ENCODE measurements at regions not wholly inside any gene's neighbourhood (a gene's known extent, or its start where the extent isn't known, plus 50 kb on each side); places are given as distances from the start of the nearest gene placed in this dataset.
"Not testable (repeated sequence)": the region's sequence is repeated elsewhere in the genome, so short reads cannot be mapped to it uniquely, and the experiment has no call there.

DNA sequence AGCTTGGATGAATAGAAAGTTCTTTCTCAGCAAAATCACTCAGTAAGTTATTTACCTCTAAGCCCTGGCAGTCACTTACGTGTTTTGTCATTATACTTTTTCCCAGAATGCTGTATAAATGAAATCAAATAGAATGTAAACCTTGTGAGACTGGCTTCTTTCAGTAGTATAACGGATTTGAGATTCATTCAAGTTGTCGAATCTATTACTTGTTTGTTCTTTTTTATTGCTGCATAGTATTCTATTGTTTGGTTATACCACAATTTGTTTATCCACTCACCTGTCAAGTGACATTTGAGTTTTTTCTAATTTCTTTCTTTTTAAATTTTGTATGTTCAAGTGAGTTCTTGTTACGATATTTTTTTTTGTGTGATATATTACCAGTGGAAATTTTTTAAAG lies 381.6 kb downstream of the EDEM1 start:
- no peak overlapping the region for H3K4me3 ChIP-seq (ENCODE audit: low read depth, low read length)
- no peak for DNase-seq (ENCODE audit: low read depth)

- no peak for DNase-seq (ENCODE audit: low read depth)
- no peak overlapping the region for H3K4me3 ChIP-seq (ENCODE audit: low read depth, low read length)
These were observed 384.7 kb downstream of the EDEM1 start for GRCh38 chr3:5572168-5572567.

- H3K4me3 ChIP-seq (ENCODE audit: low read depth, low read length), result no peak overlapping the region
- no peak for DNase-seq (ENCODE audit: low read depth)
These were observed 388.9 kb downstream of the EDEM1 start for GRCh38 chr3:5576277-5577011.

- no peak for DNase-seq (ENCODE audit: low read depth)
- H3K4me3 ChIP-seq (ENCODE audit: low read depth, low read length), result no peak overlapping the region
These were observed 391.7 kb downstream of the EDEM1 start for GRCh38 chr3:5579139-5579602.

- DNase-seq (ENCODE audit: low read depth), result no peak
- H3K4me3 ChIP-seq (ENCODE audit: low read depth, low read length), result no peak overlapping the region
These were observed 392.4 kb downstream of the EDEM1 start for GRCh38 chr3:5579946-5580345.

- DNase-seq (ENCODE audit: low read depth), result no peak
- no peak overlapping the region for H3K4me3 ChIP-seq (ENCODE audit: low read depth, low read length)
These were observed 393.3 kb downstream of the EDEM1 start for GRCh38 chr3:5580826-5581225.

GRCh38 chr3:5581743-5582142 lies 394.2 kb downstream of the EDEM1 start:
- no peak overlapping the region for H3K4me3 ChIP-seq (ENCODE audit: low read depth, low read length)
- DNase-seq (ENCODE audit: low read depth), result no peak

DNA sequence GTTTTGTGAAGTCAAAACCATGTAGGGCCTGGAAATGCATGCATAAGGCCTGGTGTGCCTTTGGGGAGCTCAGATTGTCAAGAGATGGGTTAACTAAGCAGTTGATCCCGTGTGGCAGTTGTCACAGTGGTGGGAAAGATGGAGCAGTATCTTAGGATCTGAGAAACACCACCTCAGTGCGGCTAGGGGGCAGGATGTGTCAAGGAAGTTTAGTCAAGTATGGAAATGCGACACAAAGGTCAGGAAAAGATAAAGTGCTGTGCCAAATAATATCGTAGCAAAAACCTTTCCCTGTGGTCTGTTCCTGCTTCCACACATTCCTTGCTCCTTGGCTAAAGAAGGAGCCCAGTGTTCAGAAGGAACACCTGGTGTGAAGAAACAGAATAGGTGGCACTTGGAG lies 396.4 kb downstream of the EDEM1 start:
- no peak for DNase-seq (ENCODE audit: low read depth)
- no peak overlapping the region for H3K4me3 ChIP-seq (ENCODE audit: low read depth, low read length)

GRCh38 chr3:5585085-5585484 lies 397.6 kb downstream of the EDEM1 start:
- H3K4me3 ChIP-seq (ENCODE audit: low read depth, low read length), result no peak overlapping the region
- no peak for DNase-seq (ENCODE audit: low read depth)

- no peak for DNase-seq (ENCODE audit: low read depth)
- H3K4me3 ChIP-seq (ENCODE audit: low read depth, low read length), result no peak overlapping the region
These were observed 419.5 kb downstream of the EDEM1 start for GRCh38 chr3:5606884-5607472.

DNA sequence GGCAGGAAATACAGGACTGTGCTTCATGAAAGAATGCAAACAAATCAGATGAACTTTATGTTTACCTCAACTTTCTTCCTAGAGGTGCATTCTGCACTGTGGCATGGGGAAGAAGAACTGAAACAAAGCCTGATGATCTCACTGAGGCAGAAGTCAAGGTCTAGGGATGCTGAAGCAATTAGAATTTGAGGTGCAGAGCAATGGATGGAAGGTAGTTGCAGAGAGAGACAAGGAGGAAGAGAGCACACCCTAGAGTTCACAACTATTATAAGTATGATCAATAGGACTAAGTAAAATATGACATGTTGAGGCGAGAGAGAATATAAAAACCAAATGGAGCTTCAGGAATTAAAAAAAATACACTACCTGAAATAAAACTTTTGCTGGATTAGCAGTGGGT lies 420.1 kb downstream of the EDEM1 start:
- no peak for DNase-seq (ENCODE audit: low read depth)

GRCh38 chr3:5608971-5609370 lies 421.5 kb downstream of the EDEM1 start:
- not testable (repeated sequence) for DNase-seq (ENCODE audit: low read depth); H3K4me3 ChIP-seq (ENCODE audit: low read depth, low read length)

More for the DNA sequence above, 420.1 kb downstream of the EDEM1 start:
- no peak overlapping the region for H3K4me3 ChIP-seq (ENCODE audit: low read depth, low read length)

DNA sequence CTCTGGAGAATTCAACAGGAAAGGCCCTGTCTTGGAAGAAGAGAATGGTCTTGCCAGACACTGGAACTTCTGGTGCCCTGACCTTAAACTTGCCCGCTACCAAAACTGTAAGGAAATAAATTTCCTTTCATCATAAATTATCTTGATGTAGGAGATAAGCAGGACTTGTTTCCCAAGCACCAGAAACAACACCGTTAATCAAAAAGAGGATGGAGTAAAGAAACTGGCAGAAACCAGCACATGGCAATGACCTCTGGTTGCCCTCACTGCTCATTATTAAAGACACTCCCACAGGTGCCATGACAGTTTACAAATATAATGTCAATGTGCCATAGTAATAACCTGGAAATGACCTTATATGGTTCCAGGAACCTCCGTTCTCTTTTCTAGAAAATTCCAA lies 426.1 kb downstream of the EDEM1 start:
- H3K4me3 ChIP-seq (ENCODE audit: low read depth, low read length), result no peak overlapping the region
- DNase-seq (ENCODE audit: low read depth), result no peak

GRCh38 chr3:5616873-5617272 lies 429.4 kb downstream of the EDEM1 start:
- H3K4me3 ChIP-seq (ENCODE audit: low read depth, low read length), result no peak overlapping the region
- DNase-seq (ENCODE audit: low read depth), result no peak

DNA sequence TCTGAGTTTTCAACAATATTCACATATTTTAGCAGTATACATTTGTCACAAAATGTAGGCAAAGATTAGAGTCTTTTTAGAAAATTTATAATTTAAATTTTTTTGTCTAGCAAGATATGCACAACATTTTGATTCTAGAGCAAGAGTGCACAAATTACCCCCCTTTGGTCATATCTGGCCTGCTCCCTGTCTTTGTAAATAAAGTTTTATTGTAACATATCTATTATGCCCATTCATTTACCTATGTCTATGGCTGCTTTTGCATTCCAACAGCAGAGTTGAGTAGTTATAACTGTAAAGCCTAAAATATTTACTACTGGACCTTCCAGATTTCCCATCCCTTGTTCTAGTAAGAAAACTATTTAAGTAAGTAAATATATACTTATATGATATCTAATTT lies 430.7 kb downstream of the EDEM1 start:
- no peak for DNase-seq (ENCODE audit: low read depth)
- no peak overlapping the region for H3K4me3 ChIP-seq (ENCODE audit: low read depth, low read length)

GRCh38 chr3:5630406-5630805 lies 442.9 kb downstream of the EDEM1 start:
- H3K4me3 ChIP-seq (ENCODE audit: low read depth, low read length), result no peak overlapping the region
- no peak for DNase-seq (ENCODE audit: low read depth)

- no peak for DNase-seq (ENCODE audit: low read depth)
- no peak overlapping the region for H3K4me3 ChIP-seq (ENCODE audit: low read depth, low read length)
These were observed 446.5 kb downstream of the EDEM1 start for GRCh38 chr3:5633960-5634359.

- no peak overlapping the region for H3K4me3 ChIP-seq (ENCODE audit: low read depth, low read length)
- no peak for DNase-seq (ENCODE audit: low read depth)
These were observed 446.9 kb downstream of the EDEM1 start for GRCh38 chr3:5634411-5634810.

DNA sequence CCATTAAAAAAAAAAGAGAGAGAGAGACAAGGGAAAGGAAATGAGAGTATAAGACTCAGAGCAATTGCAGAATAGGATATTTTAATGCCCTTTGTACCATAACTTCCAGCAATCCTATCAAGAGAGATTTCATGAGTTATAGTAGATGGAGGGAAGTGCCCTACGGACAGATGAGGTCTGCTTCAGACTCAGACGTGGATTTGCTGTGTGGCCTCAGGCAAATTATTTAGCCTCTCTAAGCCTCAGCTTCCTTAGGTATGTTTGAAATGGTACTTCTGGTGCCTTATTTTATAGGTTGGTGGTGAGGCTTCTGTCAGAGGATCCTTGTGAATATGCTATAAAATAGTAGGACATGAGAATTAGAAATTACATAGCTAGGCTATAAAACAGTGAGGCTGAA lies 448.2 kb downstream of the EDEM1 start:
- no peak for DNase-seq (ENCODE audit: low read depth)
- H3K4me3 ChIP-seq (ENCODE audit: low read depth, low read length), result no peak overlapping the region

DNA sequence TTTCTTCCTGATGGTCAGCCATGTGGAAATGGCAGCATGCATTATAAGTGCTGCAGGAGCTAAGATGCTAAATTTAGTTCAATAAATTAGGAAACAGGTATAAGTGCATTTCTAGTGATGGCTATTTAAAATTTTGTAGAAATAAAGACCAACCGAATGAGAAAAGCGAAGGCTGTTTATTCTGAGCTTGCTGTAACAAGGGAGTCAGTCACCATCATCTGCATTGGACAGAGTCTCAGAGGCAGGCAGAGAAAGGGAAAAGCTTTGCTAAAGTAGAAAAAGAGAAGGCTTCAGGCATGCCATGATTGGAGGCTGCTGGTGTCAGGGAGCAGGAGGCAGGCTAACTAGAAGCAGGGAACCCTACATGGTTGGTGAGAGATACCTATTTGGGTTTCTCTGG lies 451.0 kb downstream of the EDEM1 start:
- no peak for DNase-seq (ENCODE audit: low read depth)
- no peak overlapping the region for H3K4me3 ChIP-seq (ENCODE audit: low read depth, low read length)
